NCI-H1105 treated with DMSO at 0.1 percent for 48 hours (cell line): ENCODE measurements at regions not wholly inside any gene's neighbourhood (a gene's known extent, or its start where the extent isn't known, plus 50 kb on each side); places are given as distances from the start of the nearest gene placed in this dataset.

ENCODE experiments used
- DNase-seq: peaks from one replicate; lab custom pipeline; 2025; lab: John Stamatoyannopoulos, UW

- DNase-seq: peak; percentile 75
Observed at GRCh38 chr10:71045204-71045809, 156.9 kb upstream of the PCBD1 start.

- DNase-seq: no peak
Observed at GRCh38 chr10:71045936-71046335, 157.6 kb upstream of the PCBD1 start.

- no peak for DNase-seq
Observed at GRCh38 chr10:71046747-71047146, 158.4 kb upstream of the PCBD1 start.

GRCh38 chr10:71048971-71049615 lies 160.7 kb upstream of the PCBD1 start:
- no peak for DNase-seq

GRCh38 chr10:71049994-71050393 lies 161.6 kb upstream of the PCBD1 start:
- DNase-seq: no peak

GRCh38 chr10:71052076-71052660 lies 160.2 kb upstream of the UNC5B start:
- no peak for DNase-seq

GRCh38 chr10:71052708-71053107 lies 159.7 kb upstream of the UNC5B start:
- no peak for DNase-seq

GRCh38 chr10:71053169-71053895 lies 159.0 kb upstream of the UNC5B start:
- DNase-seq: no peak

GRCh38 chr10:71058308-71058707 lies 154.1 kb upstream of the UNC5B start:
- no peak for DNase-seq

- DNase-seq: no peak
Observed at GRCh38 chr10:71059054-71059818, 153.1 kb upstream of the UNC5B start.

- DNase-seq: no peak
Observed at GRCh38 chr10:71059943-71060342, 152.4 kb upstream of the UNC5B start.

- no peak for DNase-seq
Observed at GRCh38 chr10:71060476-71061426, 151.6 kb upstream of the UNC5B start.

- DNase-seq: no peak
Observed at GRCh38 chr10:71061472-71061871, 150.9 kb upstream of the UNC5B start.

GRCh38 chr10:71062156-71062555 lies 150.2 kb upstream of the UNC5B start:
- DNase-seq: no peak

GRCh38 chr10:71063401-71063800 lies 149.0 kb upstream of the UNC5B start:
- no peak for DNase-seq

GRCh38 chr10:71064413-71065118 lies 147.8 kb upstream of the UNC5B start:
- no peak for DNase-seq

GRCh38 chr10:71065659-71066058 lies 146.7 kb upstream of the UNC5B start:
- DNase-seq: no peak

- no peak for DNase-seq
Observed at GRCh38 chr10:71066600-71066999, 145.8 kb upstream of the UNC5B start.

GRCh38 chr10:71067098-71067740 lies 145.2 kb upstream of the UNC5B start:
- DNase-seq: peak; percentile 20

GRCh38 chr10:71068861-71069271 lies 143.5 kb upstream of the UNC5B start:
- no peak for DNase-seq
